Sigmoid colon (tissue), 6 donors: ENCODE measurements at regions not wholly inside any gene's neighbourhood (a gene's known extent, or its start where the extent isn't known, plus 50 kb on each side); places are given as distances from the start of the nearest gene placed in this dataset.

ENCODE experiments used
- DNase-seq: peaks from one replicate; pipeline ENCODE4 v3.0.0-alpha.2; 2019
- H3K27ac ChIP-seq, 4 donors: fragments of 200-600 bp; sonication (generic); one replicate each; pipeline ENCODE4 v1.5.1; 2016 to 2019; ENCODE audit warnings: mild to moderate bottlenecking in 1 of 4
- H3K27me3 ChIP-seq, 3 donors: fragments of 200-600 bp; sonication (generic); one replicate each; pipeline ENCODE4 v1.5.1; 2019; ENCODE audit warnings: mild to moderate bottlenecking in 1 of 3
- H3K36me3 ChIP-seq, 4 donors: fragments of 200-600 bp; sonication (generic); one replicate each; pipeline ENCODE4 v1.5.1; 2016 to 2019
- H3K4me1 ChIP-seq, 4 donors: fragments of 200-600 bp; sonication (generic); one replicate each; pipeline ENCODE4 v1.5.1; 2017 to 2019
- H3K4me3 ChIP-seq, 4 donors: fragments of 200-600 bp; sonication (generic); one replicate each; pipeline ENCODE4 v1.5.1; 2017 to 2019; ENCODE audit warnings: mild to moderate bottlenecking in 2 of 4, moderate library complexity in 1 of 4
- H3K9me3 ChIP-seq, 4 donors: fragments of 200-600 bp in 3 of 4; sonication (generic) in 3 of 4; one replicate each; pipeline versions ENCODE4 v1.5.1 to v1.6.1; 2013 to 2019
- EP300 ChIP-seq, 4 donors: sonication (generic); formaldehyde crosslinking; IDR thresholded peaks; one replicate each; pipeline ENCODE4 v1.6.1; 2017; ENCODE audit warnings: antibody characterized with exemption in 4 of 4
- POLR2A ChIP-seq, 2 donors: fragments of 450-650 bp; IDR thresholded peaks; one replicate each; pipeline ENCODE4 v1.6.1; 2016; ENCODE audit warnings: antibody characterized with exemption in 2 of 2, mild to moderate bottlenecking in 2 of 2, moderate library complexity in 2 of 2
- POLR2AphosphoS5 ChIP-seq, 4 donors: sonication (generic); formaldehyde crosslinking; IDR thresholded peaks; one replicate each; pipeline ENCODE4 v1.6.1; 2017; ENCODE audit warnings: antibody characterized with exemption in 4 of 4
- WGBS, 2 donors: extraction: QIAGEN DNeasy Blood & Tissue Kit; methylation state at CpG; one replicate each; pipeline ENCODE4 v1.1.7; 2013; 5-methylcytosine and 5-hydroxymethylcytosine counted together
- intact Hi-C: fragments of 100-400 bp; cut with DNase I; formaldehyde crosslinking; loops from one replicate; pipeline ENCODE4 v1.15.1; 2023
- TF ChIP-seq, protein P1 (sequence below), 4 experiments: fragments of 450-650 bp in 3 of 4; fragments of 200-600 bp in 1 of 4; IDR thresholded peaks; one replicate each; pipeline ENCODE4 v1.5.1; 2016 to 2019; ENCODE audit warnings: antibody characterized with exemption in 4 of 4, mild to moderate bottlenecking in 3 of 4, moderate library complexity in 2 of 4
- donor health status: healthy with polysubstance abuse.
- donor health status: healthy.

DNA sequence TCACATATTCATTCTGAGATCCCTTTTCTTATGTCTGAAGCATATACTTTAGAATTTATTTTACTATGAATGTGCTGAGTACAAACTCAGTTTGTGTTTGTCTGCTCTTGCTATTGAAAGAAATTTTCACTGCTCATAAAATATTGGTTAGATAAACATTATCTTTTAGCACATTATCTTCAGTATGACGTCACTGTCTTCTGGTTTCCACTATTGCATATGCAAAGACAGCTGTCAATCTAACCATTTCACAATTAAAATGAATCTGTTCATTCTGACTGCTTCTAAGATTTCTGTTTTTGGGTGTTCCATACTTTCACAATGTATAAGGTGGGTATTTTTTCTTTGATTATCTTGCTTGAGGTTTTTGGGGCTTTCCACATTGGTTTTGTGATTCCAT is 526.2 kb upstream of the CDH6 start:
- no peak for TF ChIP-seq EP300 (IDR thresholded peaks at IDR 0.05)
- TF ChIP-seq POLR2A (IDR thresholded peaks at IDR 0.05), result no peak
- no peak for TF ChIP-seq POLR2AphosphoS5 (IDR thresholded peaks at IDR 0.05)
- TF ChIP-seq, protein P1, sequence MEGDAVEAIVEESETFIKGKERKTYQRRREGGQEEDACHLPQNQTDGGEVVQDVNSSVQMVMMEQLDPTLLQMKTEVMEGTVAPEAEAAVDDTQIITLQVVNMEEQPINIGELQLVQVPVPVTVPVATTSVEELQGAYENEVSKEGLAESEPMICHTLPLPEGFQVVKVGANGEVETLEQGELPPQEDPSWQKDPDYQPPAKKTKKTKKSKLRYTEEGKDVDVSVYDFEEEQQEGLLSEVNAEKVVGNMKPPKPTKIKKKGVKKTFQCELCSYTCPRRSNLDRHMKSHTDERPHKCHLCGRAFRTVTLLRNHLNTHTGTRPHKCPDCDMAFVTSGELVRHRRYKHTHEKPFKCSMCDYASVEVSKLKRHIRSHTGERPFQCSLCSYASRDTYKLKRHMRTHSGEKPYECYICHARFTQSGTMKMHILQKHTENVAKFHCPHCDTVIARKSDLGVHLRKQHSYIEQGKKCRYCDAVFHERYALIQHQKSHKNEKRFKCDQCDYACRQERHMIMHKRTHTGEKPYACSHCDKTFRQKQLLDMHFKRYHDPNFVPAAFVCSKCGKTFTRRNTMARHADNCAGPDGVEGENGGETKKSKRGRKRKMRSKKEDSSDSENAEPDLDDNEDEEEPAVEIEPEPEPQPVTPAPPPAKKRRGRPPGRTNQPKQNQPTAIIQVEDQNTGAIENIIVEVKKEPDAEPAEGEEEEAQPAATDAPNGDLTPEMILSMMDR (IDR thresholded peaks at IDR 0.05), result no peak
- H3K27me3 ChIP-seq, result no peaks in the 10 kb centered on the region
- H3K27ac ChIP-seq, result no peak overlapping the region
- H3K9me3 ChIP-seq, result no peaks in the 10 kb centered on the region
- 10 to 54% methylated on average over 1 of the region's 1 CpG for WGBS, 2 donors
- no peak for DNase-seq
- no peaks in the 10 kb centered on the region for H3K36me3 ChIP-seq
- H3K4me3 ChIP-seq, result no peak overlapping the region
- intact Hi-C loops, result no loop called here
- H3K4me1 ChIP-seq, result no peaks in the 10 kb centered on the region

DNA sequence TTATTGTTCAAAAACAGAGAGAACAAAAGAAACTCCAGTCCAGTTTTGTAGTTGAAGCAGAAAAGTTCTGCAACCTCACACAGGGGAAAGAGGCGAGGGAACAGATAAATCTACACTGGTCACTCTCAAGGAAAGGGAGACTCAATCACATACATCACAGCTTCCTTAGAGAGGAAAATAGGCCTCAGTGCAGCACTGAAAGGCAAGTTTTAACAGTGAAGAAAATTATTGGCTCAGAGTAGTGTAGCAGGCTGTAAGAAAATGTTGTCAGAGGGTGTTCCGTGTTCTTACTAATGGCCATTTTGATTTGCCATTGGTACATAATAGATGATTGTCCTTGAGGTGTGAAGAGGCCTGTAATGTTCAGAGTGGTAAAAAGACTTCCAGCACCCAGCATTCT is 530.0 kb upstream of the CDH6 start:
- WGBS, 2 donors, result 71 to 74% methylated on average over 2 of the region's 2 CpGs
- H3K36me3 ChIP-seq, result no peaks in the 10 kb centered on the region
- no peak overlapping the region for H3K27ac ChIP-seq
- TF ChIP-seq POLR2A (IDR thresholded peaks at IDR 0.05) (no peak), POLR2AphosphoS5 (IDR thresholded peaks at IDR 0.05) (no peak), EP300 (IDR thresholded peaks at IDR 0.05) (no peak)
- TF ChIP-seq, protein P1 (IDR thresholded peaks at IDR 0.05), result no peak
- no peaks in the 10 kb centered on the region for H3K27me3 ChIP-seq
- no peaks in the 10 kb centered on the region for H3K4me1 ChIP-seq
- intact Hi-C loops, result no loop called here
- H3K9me3 ChIP-seq, result no peaks in the 10 kb centered on the region
- no peak for DNase-seq
- no peak overlapping the region for H3K4me3 ChIP-seq

DNA sequence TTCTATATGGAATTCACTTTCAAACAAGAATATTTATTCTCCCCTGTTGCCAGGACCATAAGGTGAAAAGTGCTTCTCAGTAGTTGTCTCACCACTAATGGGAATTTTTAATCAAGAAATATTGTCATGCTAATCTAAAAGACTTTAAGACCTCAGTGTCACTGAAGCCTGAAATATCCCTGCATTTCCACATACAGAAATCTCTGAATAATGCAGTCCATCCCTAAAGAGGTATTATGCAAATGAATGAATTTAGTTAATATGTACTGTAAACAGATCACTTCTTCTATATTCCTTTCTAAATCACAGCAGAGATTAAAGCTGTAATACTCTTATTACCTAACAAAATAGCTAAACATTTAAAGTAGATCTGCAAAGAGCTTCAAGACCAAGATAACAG is 531.1 kb upstream of the CDH6 start:
- intact Hi-C loops, result no loop called here
- TF ChIP-seq POLR2AphosphoS5 (IDR thresholded peaks at IDR 0.05) (no peak), EP300 (IDR thresholded peaks at IDR 0.05) (no peak), POLR2A (IDR thresholded peaks at IDR 0.05) (no peak)
- TF ChIP-seq, protein P1 (IDR thresholded peaks at IDR 0.05), result no peak
- no peaks in the 10 kb centered on the region for H3K4me1 ChIP-seq
- H3K27me3 ChIP-seq, result no peaks in the 10 kb centered on the region
- H3K4me3 ChIP-seq, result no peak overlapping the region
- H3K27ac ChIP-seq, result no peak overlapping the region
- no peak for DNase-seq
- no peaks in the 10 kb centered on the region for H3K36me3 ChIP-seq
- H3K9me3 ChIP-seq, result no peaks in the 10 kb centered on the region

DNA sequence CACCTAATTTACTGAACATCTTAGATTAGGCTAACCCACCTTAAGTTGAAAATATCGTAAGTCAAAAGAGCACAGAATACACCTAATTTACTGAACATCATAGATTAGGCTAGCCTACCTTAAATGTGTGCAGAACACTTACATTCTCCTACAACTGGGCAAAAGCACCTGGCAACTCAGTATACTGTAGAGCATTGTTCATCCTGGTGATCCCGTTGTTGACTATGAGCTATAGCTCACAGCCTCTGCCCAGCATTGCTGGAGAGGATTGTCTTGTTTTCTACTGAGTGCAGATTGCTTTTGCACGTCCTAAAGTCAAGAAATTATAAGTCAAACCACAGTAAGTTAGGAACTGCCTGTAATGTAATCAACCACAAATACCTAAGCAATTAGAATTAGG is 531.8 kb upstream of the CDH6 start:
- 55 to 63% methylated on average over 3 of the region's 3 CpGs for WGBS, 2 donors
- intact Hi-C loops, result no loop called here
- Histone ChIP-seq H3K27me3 (no peaks in the 10 kb centered on the region), H3K9me3 (no peaks in the 10 kb centered on the region), H3K36me3 (no peaks in the 10 kb centered on the region), H3K27ac (no peak overlapping the region), H3K4me3 (no peak overlapping the region), H3K4me1 (no peaks in the 10 kb centered on the region)
- DNase-seq, result no peak
- TF ChIP-seq, protein P1 (IDR thresholded peaks at IDR 0.05), result no peak
- no peak for TF ChIP-seq POLR2AphosphoS5 (IDR thresholded peaks at IDR 0.05)
- TF ChIP-seq POLR2A (IDR thresholded peaks at IDR 0.05), result no peak
- no peak for TF ChIP-seq EP300 (IDR thresholded peaks at IDR 0.05)

DNA sequence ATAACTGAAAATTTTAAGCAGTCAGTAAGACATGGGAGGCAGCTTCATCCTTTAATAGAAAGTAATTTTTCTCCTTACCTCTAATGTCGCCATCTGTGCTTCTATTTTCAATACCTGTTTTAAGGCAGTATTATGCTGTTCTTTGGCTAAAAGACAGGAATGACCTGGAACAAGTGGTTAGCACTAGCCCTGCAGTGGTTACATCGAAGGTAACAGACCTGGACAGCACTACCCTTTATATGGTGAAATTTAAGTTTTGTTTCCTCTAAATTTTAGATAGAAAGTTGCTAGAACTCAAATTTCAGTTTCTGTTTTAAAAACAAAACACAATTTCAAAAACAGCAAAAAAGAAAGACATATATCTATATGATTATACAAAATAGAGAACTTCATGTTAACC is 534.1 kb upstream of the CDH6 start:
- Histone ChIP-seq H3K4me3 (no peak overlapping the region), H3K9me3 (no peaks in the 10 kb centered on the region), H3K36me3 (no peaks in the 10 kb centered on the region), H3K27me3 (no peaks in the 10 kb centered on the region), H3K27ac (no peak overlapping the region), H3K4me1 (no peaks in the 10 kb centered on the region)
- WGBS, 2 donors, result 88% methylated on average over 2 of the region's 2 CpGs
- DNase-seq, result no peak
- TF ChIP-seq, protein P1 (IDR thresholded peaks at IDR 0.05), result no peak
- no peak for TF ChIP-seq EP300 (IDR thresholded peaks at IDR 0.05)
- TF ChIP-seq POLR2AphosphoS5 (IDR thresholded peaks at IDR 0.05), result no peak
- no peak for TF ChIP-seq POLR2A (IDR thresholded peaks at IDR 0.05)
- intact Hi-C loops, result no loop called here
